ENCODE measurements at regions not wholly inside any gene's neighbourhood (a gene's known extent, or its start where the extent isn't known, plus 50 kb on each side); places are given as distances from the start of the nearest gene placed in this dataset.
"Not testable (repeated sequence)": the region's sequence is repeated elsewhere in the genome, so short reads cannot be mapped to it uniquely, and the experiment has no call there.

- Histone ChIP-seq H3K9me3 (no peaks in the 10 kb centered on the region), H3K4me1 (ENCODE audit: control insufficient read depth in 1 of 2, insufficient read depth in 1 of 2, low read depth in 1 of 2, low read length in 1 of 2) (peaks cover 3 to 5% of the 10 kb centered on the region in 2 experiments), H3K4me3 (ENCODE audit: low read depth in 1 of 2, low read length in 1 of 2) (no peak overlapping the region), H3K27ac (no peak overlapping the region), H3K27me3 (no peaks in the 10 kb centered on the region), H3K36me3 (no peaks in the 10 kb centered on the region)
- TF ChIP-seq, protein P1, sequence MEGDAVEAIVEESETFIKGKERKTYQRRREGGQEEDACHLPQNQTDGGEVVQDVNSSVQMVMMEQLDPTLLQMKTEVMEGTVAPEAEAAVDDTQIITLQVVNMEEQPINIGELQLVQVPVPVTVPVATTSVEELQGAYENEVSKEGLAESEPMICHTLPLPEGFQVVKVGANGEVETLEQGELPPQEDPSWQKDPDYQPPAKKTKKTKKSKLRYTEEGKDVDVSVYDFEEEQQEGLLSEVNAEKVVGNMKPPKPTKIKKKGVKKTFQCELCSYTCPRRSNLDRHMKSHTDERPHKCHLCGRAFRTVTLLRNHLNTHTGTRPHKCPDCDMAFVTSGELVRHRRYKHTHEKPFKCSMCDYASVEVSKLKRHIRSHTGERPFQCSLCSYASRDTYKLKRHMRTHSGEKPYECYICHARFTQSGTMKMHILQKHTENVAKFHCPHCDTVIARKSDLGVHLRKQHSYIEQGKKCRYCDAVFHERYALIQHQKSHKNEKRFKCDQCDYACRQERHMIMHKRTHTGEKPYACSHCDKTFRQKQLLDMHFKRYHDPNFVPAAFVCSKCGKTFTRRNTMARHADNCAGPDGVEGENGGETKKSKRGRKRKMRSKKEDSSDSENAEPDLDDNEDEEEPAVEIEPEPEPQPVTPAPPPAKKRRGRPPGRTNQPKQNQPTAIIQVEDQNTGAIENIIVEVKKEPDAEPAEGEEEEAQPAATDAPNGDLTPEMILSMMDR (IDR thresholded peaks at IDR 0.05): no peak
Measured at GRCh38 chr2:128604045-128604444, 285.4 kb upstream of the HS6ST1 start.

DNA sequence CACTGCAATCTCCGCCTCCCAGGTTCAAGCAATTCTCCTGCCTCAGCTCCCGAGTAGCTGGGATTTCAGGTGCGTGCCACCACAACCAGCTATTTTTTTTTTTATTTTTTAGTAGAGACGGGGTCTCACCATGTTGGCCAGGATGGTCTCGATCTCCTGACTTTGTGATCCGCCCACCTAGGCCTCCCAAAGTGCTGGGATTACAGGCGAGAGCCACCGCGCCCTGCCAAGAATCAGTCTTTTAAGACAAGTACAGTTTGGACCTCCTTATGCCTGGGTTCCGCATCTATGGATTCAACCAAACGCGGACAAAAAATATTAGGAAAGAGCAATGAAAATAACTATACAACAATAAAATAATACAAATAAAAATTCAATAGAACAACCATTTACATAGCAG lies 285.9 kb upstream of the HS6ST1 start:
- not testable (repeated sequence) for H3K4me3 ChIP-seq (ENCODE audit: low read depth in 1 of 2, low read length in 1 of 2); H3K27me3 ChIP-seq; H3K27ac ChIP-seq; H3K4me1 ChIP-seq (ENCODE audit: control insufficient read depth in 1 of 2, insufficient read depth in 1 of 2, low read depth in 1 of 2, low read length in 1 of 2); H3K9me3 ChIP-seq; H3K36me3 ChIP-seq

GRCh38 chr2:128605421-128605820 lies 286.8 kb upstream of the HS6ST1 start:
- no peak overlapping the region for H3K27ac ChIP-seq
- TF ChIP-seq, protein P1 (IDR thresholded peaks at IDR 0.05): no peak
- no peaks in the 10 kb centered on the region for H3K27me3 ChIP-seq
- H3K4me3 ChIP-seq (ENCODE audit: low read depth in 1 of 2, low read length in 1 of 2): no peak overlapping the region
- peaks cover 3 to 5% of the 10 kb centered on the region in 2 experiments for H3K4me1 ChIP-seq (ENCODE audit: control insufficient read depth in 1 of 2, insufficient read depth in 1 of 2, low read depth in 1 of 2, low read length in 1 of 2)
- H3K9me3 ChIP-seq: no peaks in the 10 kb centered on the region
- H3K36me3 ChIP-seq: no peaks in the 10 kb centered on the region

- Histone ChIP-seq H3K4me1 (ENCODE audit: control insufficient read depth in 1 of 2, insufficient read depth in 1 of 2, low read depth in 1 of 2, low read length in 1 of 2) (peaks cover 3 to 5% of the 10 kb centered on the region in 2 experiments), H3K4me3 (ENCODE audit: low read depth in 1 of 2, low read length in 1 of 2) (no peak overlapping the region), H3K9me3 (no peaks in the 10 kb centered on the region), H3K27me3 (no peaks in the 10 kb centered on the region), H3K36me3 (no peaks in the 10 kb centered on the region), H3K27ac (no peak overlapping the region)
- TF ChIP-seq, protein P1 (IDR thresholded peaks at IDR 0.05): no peak
Measured at GRCh38 chr2:128605931-128606330, 287.3 kb upstream of the HS6ST1 start.

- TF ChIP-seq, protein P1 (IDR thresholded peaks at IDR 0.05): no peak
- Histone ChIP-seq H3K4me1 (ENCODE audit: control insufficient read depth in 1 of 2, insufficient read depth in 1 of 2, low read depth in 1 of 2, low read length in 1 of 2) (peaks cover 3 to 5% of the 10 kb centered on the region in 2 experiments), H3K27ac (no peak overlapping the region), H3K9me3 (no peaks in the 10 kb centered on the region), H3K27me3 (no peaks in the 10 kb centered on the region), H3K4me3 (ENCODE audit: low read depth in 1 of 2, low read length in 1 of 2) (no peak overlapping the region), H3K36me3 (no peaks in the 10 kb centered on the region)
Measured at GRCh38 chr2:128606837-128607236, 288.2 kb upstream of the HS6ST1 start.

DNA sequence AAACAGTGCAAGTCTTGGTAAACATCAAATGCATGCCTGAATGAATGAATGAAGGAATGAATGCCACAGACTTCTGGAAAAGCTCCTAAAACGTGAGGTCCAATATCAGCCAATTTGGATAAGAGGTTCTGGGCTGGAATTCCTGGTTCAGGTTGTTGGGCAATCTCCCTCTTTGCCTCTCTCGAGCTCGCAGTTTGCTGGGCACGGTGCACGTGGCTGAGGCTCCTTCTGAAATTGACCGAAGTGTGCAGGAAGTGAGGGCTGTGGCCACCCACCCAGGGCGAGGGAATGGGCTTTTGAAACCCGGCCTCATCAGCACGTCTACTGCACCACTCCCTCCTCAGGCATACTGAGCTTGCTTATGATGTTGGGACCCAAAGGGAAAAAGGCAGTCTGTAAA lies 288.8 kb upstream of the HS6ST1 start:
- Histone ChIP-seq H3K9me3 (no peaks in the 10 kb centered on the region), H3K27me3 (no peaks in the 10 kb centered on the region), H3K36me3 (no peaks in the 10 kb centered on the region), H3K4me1 (ENCODE audit: control insufficient read depth in 1 of 2, insufficient read depth in 1 of 2, low read depth in 1 of 2, low read length in 1 of 2) (peaks cover 3 to 5% of the 10 kb centered on the region in 2 experiments), H3K4me3 (ENCODE audit: low read depth in 1 of 2, low read length in 1 of 2) (no peak overlapping the region), H3K27ac (no peak overlapping the region)
- TF ChIP-seq, protein P1 (IDR thresholded peaks at IDR 0.05): no peak
